Neural cell (in vitro differentiated cells): ENCODE measurements at regions not wholly inside any gene's neighbourhood (a gene's known extent, or its start where the extent isn't known, plus 50 kb on each side); places are given as distances from the start of the nearest gene placed in this dataset.

Experiments
- EP300 ChIP-seq: fragments of 450-650 bp; conservative IDR thresholded peaks from 2 replicates; pipeline ENCODE4 v1.6.1; 2014; ENCODE audit warnings: antibody characterized with exemption, mild to moderate bottlenecking, moderate library complexity; ENCODE audit not compliant: poor library complexity, severe bottlenecking
- EZH2 ChIP-seq: fragments of 200-600, 300-800 bp; shearing (Covaris generic), sonication (generic); IDR thresholded peaks from 2 replicates; pipeline ENCODE4 v1.6.1; 2014; ENCODE audit warnings: antibody characterized with exemption, low read length, borderline replicate concordance, mild to moderate bottlenecking; ENCODE audit not compliant: insufficient read depth, poor library complexity, severe bottlenecking
- MXI1 ChIP-seq: fragments of 450-650 bp; conservative IDR thresholded peaks from 2 replicates; pipeline ENCODE4 v1.6.1; 2014; ENCODE audit warnings: antibody characterized with exemption, mild to moderate bottlenecking; ENCODE audit not compliant: poor library complexity, severe bottlenecking
- POLR2AphosphoS5 ChIP-seq: IDR thresholded peaks from 2 replicates; pipeline ENCODE4 v1.6.1; 2012
- RAD21 ChIP-seq: fragments of 450-650 bp; conservative IDR thresholded peaks from 2 replicates; pipeline ENCODE4 v1.6.1; 2014; ENCODE audit warnings: antibody characterized with exemption, mild to moderate bottlenecking, moderate library complexity
- SMC3 ChIP-seq: fragments of 450-650 bp; conservative IDR thresholded peaks from 2 replicates; pipeline ENCODE4 v1.6.1; 2014; ENCODE audit warnings: antibody characterized with exemption, mild to moderate bottlenecking, moderate library complexity; ENCODE audit not compliant: poor library complexity
- TAF1 ChIP-seq: IDR thresholded peaks from 2 replicates; pipeline ENCODE4 v1.6.1; 2012; ENCODE audit warnings: low read depth
- TF ChIP-seq, protein P1 (sequence below): fragments of 450-650 bp; IDR thresholded peaks from 2 replicates; pipeline ENCODE4 v1.5.1; 2014; ENCODE audit warnings: antibody characterized with exemption, mild to moderate bottlenecking, moderate library complexity; ENCODE audit not compliant: poor library complexity, severe bottlenecking
- TF ChIP-seq, protein P2 (sequence below): IDR thresholded peaks from 2 replicates; pipeline ENCODE4 v1.6.1; 2012; ENCODE audit warnings: borderline replicate concordance

DNA sequence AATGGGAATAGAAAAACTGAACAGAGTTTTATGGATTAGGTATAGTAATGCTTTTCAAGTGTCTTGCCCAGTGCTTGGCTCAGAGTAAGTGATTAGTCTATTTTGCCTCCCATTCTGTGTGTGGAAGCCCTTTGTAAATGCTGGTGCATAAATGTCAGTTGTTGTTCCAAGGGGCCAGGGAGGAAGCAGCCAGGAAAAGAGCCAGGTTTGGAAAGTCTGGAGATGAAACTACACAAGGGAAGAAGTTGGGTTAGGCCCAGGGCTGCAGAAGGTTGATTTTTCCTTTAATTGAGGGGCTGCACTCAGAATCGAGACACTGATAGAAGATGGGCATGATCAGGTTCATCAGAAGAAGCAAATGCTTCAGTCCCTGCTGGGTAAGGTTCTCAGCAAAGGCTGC lies 484.0 kb downstream of the OLFM4 start:
- TF ChIP-seq, protein P1, sequence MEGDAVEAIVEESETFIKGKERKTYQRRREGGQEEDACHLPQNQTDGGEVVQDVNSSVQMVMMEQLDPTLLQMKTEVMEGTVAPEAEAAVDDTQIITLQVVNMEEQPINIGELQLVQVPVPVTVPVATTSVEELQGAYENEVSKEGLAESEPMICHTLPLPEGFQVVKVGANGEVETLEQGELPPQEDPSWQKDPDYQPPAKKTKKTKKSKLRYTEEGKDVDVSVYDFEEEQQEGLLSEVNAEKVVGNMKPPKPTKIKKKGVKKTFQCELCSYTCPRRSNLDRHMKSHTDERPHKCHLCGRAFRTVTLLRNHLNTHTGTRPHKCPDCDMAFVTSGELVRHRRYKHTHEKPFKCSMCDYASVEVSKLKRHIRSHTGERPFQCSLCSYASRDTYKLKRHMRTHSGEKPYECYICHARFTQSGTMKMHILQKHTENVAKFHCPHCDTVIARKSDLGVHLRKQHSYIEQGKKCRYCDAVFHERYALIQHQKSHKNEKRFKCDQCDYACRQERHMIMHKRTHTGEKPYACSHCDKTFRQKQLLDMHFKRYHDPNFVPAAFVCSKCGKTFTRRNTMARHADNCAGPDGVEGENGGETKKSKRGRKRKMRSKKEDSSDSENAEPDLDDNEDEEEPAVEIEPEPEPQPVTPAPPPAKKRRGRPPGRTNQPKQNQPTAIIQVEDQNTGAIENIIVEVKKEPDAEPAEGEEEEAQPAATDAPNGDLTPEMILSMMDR: no peak
- TF ChIP-seq EZH2: no peak
- TF ChIP-seq RAD21: no peak
- TF ChIP-seq TAF1: no peak
- TF ChIP-seq POLR2AphosphoS5: no peak
- TF ChIP-seq, protein P2, sequence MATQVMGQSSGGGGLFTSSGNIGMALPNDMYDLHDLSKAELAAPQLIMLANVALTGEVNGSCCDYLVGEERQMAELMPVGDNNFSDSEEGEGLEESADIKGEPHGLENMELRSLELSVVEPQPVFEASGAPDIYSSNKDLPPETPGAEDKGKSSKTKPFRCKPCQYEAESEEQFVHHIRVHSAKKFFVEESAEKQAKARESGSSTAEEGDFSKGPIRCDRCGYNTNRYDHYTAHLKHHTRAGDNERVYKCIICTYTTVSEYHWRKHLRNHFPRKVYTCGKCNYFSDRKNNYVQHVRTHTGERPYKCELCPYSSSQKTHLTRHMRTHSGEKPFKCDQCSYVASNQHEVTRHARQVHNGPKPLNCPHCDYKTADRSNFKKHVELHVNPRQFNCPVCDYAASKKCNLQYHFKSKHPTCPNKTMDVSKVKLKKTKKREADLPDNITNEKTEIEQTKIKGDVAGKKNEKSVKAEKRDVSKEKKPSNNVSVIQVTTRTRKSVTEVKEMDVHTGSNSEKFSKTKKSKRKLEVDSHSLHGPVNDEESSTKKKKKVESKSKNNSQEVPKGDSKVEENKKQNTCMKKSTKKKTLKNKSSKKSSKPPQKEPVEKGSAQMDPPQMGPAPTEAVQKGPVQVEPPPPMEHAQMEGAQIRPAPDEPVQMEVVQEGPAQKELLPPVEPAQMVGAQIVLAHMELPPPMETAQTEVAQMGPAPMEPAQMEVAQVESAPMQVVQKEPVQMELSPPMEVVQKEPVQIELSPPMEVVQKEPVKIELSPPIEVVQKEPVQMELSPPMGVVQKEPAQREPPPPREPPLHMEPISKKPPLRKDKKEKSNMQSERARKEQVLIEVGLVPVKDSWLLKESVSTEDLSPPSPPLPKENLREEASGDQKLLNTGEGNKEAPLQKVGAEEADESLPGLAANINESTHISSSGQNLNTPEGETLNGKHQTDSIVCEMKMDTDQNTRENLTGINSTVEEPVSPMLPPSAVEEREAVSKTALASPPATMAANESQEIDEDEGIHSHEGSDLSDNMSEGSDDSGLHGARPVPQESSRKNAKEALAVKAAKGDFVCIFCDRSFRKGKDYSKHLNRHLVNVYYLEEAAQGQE: no peak
- TF ChIP-seq SMC3: no peak
- no peak for TF ChIP-seq EP300
- TF ChIP-seq MXI1: no peak
